ENCODE measurements at regions not wholly inside any gene's neighbourhood (a gene's known extent, or its start where the extent isn't known, plus 50 kb on each side); places are given as distances from the start of the nearest gene placed in this dataset.

GRCh38 chr2:81767187-81767912 lies 1462.8 kb upstream of the LRRTM1 start:
- DNase-seq = no peak

GRCh38 chr2:81747481-81748070 lies 1443.0 kb upstream of the LRRTM1 start:
- DNase-seq = no peak

- DNase-seq = no peak
Observed at GRCh38 chr2:81739966-81740365, 1435.4 kb upstream of the LRRTM1 start.

- no peak for DNase-seq
Observed at GRCh38 chr2:81734981-81735380, 1430.4 kb upstream of the LRRTM1 start.

GRCh38 chr2:81714817-81715216 lies 1410.3 kb upstream of the LRRTM1 start:
- DNase-seq = no peak

- DNase-seq = no peak
Observed at GRCh38 chr2:81706856-81707255, 1402.3 kb upstream of the LRRTM1 start.

GRCh38 chr2:81703831-81704230 lies 1399.3 kb upstream of the LRRTM1 start:
- DNase-seq = no peak

- DNase-seq = no peak
Observed at GRCh38 chr2:81692566-81692965, 1388.0 kb upstream of the LRRTM1 start.

GRCh38 chr2:81675641-81676040 lies 1371.1 kb upstream of the LRRTM1 start:
- no peak for DNase-seq

GRCh38 chr2:81672923-81673322 lies 1368.4 kb upstream of the LRRTM1 start:
- no peak for DNase-seq

- no peak for DNase-seq
Observed at GRCh38 chr2:81672516-81672915, 1368.0 kb upstream of the LRRTM1 start.

GRCh38 chr2:81670885-81671284 lies 1366.3 kb upstream of the LRRTM1 start:
- no peak for DNase-seq

- no peak for DNase-seq
Observed at GRCh38 chr2:81661081-81661480, 1356.5 kb upstream of the LRRTM1 start.

- no peak for DNase-seq
Observed at GRCh38 chr2:81658227-81658626, 1353.7 kb upstream of the LRRTM1 start.

GRCh38 chr2:81650048-81650971 lies 1345.8 kb upstream of the LRRTM1 start:
- no peak for DNase-seq

- no peak for DNase-seq
Observed at GRCh38 chr2:81648806-81649205, 1344.3 kb upstream of the LRRTM1 start.

GRCh38 chr2:81648370-81648769 lies 1343.8 kb upstream of the LRRTM1 start:
- DNase-seq = no peak

GRCh38 chr2:81647715-81648230 lies 1343.2 kb upstream of the LRRTM1 start:
- no peak for DNase-seq

GRCh38 chr2:81645745-81646301 lies 1341.3 kb upstream of the LRRTM1 start:
- DNase-seq = no peak

- DNase-seq = no peak
Observed at GRCh38 chr2:81644189-81644588, 1339.6 kb upstream of the LRRTM1 start.

GRCh38 chr2:81624825-81625224 lies 1320.3 kb upstream of the LRRTM1 start:
- DNase-seq = no peak

GRCh38 chr2:81600088-81600487 lies 1295.5 kb upstream of the LRRTM1 start:
- no peak for DNase-seq

GRCh38 chr2:81598453-81598852 lies 1293.9 kb upstream of the LRRTM1 start:
- DNase-seq = no peak
